LoVo (cell line): ENCODE measurements at regions not wholly inside any gene's neighbourhood (a gene's known extent, or its start where the extent isn't known, plus 50 kb on each side); places are given as distances from the start of the nearest gene placed in this dataset.
A peak's percentile ranks its signal among the peaks of the same experiment; 100 is the strongest.
"Not testable (repeated sequence)": the region's sequence is repeated elsewhere in the genome, so short reads cannot be mapped to it uniquely, and the experiment has no call there.

Source experiments
- DNase-seq: peaks from one replicate; pipeline ENCODE4 v3.0.0-alpha.2; 2016; ENCODE audit warnings: low spot score

DNA sequence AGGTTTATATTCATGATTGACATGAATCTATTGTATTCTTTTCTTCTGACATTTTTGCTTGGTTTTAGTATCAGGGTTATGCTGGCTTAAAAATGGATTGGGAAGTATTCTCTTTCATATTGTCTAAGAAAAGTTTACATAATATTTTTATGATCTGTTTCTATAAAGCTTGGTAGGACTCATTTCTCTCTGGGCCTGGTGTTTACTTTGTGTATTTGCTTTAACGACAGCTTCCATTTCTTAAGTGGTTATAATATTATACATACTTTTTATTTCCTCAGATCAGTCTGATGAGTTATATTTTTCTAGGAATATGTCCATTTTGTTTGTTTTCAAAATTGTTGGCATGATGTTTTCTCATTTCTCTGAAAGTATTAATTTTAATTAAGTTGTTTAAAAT lies 117.9 kb upstream of the IL12A start:
- no peak for DNase-seq

DNA sequence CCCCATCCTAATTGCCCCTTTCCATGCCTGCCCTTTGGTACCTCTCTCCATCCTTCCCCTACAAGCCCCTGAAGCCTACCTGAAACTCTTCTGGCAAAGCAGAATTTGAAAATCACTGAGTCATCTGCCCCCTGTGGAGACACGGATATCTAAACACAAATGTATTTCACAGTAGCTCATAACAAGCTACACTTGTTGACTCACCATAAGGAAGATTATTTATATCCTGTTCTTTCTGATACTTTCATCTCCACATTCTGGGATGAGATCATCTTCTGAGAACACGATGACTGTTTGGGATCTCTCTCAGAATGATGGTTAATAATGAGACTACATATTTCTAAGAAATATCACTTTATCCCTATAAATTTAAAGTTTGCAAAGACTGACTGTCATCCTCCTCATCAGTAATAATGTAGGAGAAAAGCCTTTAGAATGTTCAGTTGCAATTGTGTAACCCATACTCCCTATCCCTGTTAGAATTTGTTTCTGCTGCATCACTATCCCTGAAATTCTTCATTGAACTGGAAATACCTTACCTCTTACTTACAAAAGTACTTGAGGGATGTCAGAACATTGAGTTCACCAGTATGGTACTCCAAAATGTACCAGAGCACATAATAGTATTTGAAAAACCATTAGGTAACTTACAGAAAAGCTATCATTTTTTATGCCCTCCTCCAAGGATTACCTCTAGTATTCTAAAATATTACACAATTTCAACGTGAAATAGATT lies 116.1 kb upstream of the IL12A start:
- peak; percentile 80 for DNase-seq

DNA sequence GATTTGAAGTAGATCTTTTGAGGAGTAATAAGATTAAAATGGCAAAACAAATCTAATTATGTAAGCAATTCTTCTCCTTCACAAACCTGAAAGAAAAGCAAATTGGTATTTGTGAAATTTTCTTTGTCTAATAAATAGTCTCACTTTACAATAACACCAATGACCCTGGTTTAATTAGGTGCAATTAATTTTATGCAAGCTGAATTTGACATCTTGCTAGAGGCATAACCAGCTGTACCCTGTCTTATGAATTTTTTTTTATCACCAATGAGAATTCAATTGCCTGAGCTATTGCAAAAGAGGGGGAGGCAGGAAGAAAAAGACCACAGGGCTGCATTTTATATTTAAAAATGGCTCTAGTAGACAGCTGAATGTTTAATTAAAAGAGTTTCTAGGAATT lies 113.5 kb upstream of the IL12A start:
- no peak for DNase-seq

GRCh38 chr3:159877924-159878323 lies 110.7 kb upstream of the IL12A start:
- DNase-seq = no peak

DNA sequence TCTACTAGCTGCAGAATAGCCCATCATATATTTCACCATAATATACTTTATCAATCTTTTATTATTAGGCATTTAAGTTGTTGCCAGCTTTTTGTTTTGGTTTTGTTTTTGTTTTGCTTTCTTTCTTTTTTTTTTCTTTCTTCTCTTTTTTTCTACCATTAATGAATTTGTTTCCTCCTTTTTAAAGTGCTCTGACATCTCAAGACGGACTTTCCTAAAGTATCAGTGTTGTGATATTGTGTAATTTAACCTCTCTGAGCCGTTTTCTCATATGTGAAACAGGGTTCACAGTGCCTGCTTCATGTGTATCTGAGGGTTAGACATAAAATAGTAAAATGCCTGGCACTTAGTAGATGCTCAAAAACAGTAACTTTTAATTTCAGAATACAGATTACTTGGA lies 109.5 kb upstream of the IL12A start:
- DNase-seq = no peak

DNA sequence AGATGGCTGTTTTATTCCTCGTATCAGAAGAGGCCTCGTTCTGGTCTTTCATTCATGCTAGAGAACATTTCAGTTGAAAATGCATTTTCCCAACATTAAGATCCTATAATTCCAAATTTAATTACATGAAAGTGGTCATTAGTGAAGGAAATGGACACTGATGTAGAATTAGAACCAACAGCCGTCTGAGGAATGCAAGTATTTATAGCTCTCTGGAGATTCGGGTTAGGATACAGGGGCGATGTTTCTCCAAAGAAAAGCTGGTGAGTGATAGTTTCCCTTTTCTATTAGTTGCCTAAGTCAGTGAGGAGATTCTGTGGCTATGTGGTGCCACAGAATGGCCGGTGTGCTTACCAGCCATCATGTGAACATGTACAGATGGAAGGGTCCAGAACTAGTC lies 109.0 kb upstream of the IL12A start:
- no peak for DNase-seq

DNA sequence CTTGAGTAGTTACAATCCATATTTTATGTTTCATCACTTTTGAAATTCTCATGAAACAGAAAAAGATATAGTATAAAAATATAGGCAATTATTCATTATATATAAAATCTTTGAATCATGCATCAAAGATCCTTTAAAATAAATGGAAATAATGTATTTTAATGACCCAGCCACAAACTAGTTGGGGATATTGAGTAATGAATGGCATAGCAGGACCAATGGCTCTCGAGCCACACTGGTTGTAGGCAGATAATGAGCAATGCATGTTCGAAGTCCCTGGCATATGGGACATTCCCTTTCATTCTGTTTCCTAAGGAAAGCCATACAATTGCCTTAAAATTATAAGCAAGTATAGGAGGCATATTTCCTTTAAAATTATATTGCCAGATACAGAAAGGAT lies 107.4 kb upstream of the IL12A start:
- no peak for DNase-seq

GRCh38 chr3:159881828-159882309 lies 106.8 kb upstream of the IL12A start:
- no peak for DNase-seq

- no peak for DNase-seq
Observed at GRCh38 chr3:159882367-159882766, 106.3 kb upstream of the IL12A start.

DNA sequence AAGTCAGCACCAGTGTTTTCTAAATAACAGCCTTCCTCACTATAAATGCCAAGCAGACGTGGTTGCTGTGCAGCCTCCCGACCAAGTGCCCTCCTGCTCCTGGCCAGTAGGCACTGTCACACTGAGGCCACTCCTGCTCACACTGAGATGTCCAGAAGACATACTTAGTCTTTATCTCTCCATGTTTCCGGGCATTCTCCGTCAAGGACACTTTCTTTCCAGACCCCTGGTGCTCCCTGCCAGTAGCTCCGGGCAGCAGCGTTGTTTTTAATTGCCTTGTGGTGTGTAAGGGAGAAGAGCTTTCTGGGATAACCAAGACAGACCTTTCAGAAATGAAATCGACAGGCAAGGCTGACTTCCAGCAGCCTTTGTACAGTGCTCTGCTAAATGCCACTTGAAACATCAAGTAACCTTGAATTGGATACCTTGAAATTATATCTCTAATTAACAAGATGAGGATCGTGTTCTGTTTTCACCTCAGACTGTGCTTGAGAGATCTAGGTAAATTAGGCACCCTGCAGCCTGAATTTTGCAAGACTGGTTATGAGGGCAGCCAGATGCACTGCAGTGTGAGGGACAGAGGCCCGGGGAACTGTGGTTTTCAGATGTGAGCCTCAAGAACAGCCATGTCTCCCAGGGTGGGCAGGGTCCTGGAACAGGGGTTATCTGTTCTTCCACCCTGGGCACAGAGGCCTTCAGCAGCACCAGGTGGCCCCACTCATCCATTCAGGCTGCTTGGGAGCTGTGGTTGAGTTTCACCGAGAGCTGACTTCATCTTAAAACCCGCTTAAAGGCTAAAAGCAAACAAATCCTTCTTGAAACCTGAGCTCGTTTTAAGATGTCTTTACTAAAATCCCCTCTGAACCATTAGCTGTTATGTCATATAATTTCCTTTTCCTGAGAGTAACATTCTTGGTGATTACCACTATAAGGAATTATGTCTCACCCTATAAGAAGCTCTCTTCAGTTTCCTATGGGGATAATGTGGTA lies 105.5 kb upstream of the IL12A start:
- no peak for DNase-seq

GRCh38 chr3:159884661-159885402 lies 103.8 kb upstream of the IL12A start:
- DNase-seq = peak; percentile 36

GRCh38 chr3:159886050-159886449 lies 102.6 kb upstream of the IL12A start:
- DNase-seq = no peak

GRCh38 chr3:159886530-159886929 lies 102.1 kb upstream of the IL12A start:
- not testable (repeated sequence) for DNase-seq

GRCh38 chr3:159887168-159887567 lies 101.5 kb upstream of the IL12A start:
- DNase-seq = no peak

DNA sequence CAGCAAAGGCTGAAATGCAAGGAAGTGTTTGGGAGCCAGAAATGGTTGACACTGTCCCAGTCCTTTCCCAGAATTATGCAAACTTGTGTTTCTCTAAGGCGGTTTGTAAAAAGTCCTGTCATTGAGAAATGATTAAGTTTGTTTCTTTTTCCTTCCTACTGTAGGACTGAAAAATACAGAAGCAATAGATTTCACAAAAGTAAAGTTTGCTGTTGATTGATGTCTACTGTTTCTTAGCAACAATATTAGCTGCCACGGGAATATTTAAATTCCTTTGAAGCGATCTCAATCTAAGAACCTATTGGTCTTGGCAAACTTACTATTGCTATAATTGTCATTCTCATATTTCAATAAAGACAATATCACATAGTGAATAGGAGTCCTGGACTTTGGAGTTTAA lies 100.7 kb upstream of the IL12A start:
- DNase-seq = no peak

DNA sequence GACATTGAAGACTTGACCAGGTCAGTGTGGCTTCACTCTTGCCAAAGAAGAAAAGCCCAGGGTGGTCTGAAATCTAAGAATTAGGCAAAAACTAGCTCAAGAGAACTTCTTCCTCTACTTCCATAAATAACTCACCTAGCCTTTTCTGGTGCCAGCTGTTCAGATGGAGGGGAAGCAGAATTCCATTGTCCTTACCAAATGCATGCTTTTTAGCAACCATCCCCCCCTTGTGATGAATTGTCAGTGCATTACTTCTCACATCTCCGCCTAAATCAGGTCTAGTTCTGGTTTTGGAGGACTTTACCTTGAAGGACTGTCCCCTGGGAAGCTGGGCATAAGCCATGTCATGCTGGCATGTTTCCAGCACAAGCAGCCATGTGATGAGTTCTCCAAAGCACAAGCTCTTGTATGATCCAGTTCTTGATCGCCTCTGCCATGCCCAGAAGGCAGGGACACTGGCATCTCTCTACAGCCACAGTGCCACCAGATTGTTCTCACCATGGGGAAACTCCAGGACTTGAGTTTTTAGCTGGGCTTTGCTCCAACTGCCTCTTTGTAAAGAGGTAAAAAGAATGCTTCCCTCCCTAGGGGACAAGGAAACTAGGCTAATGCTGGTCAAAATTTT lies 96.4 kb upstream of the IL12A start:
- no peak for DNase-seq

DNA sequence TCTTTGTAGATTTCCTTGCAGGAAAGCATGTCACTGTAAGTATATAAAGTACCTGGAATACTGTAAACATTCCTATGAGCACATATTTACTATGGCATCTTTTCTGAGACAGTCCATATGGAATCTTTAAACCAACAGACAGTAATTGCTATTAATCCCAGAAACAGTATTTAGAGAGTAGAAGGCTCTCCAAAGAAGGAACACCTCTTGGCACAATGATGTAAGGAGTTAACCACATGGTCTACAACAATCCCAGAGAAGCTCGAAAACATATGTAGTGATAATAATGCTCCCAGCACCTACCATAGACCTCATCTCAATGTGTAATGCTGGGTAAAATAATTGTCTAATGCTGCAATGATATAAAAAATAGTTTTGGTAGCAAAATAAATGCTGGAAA lies 95.8 kb upstream of the IL12A start:
- DNase-seq = no peak

DNA sequence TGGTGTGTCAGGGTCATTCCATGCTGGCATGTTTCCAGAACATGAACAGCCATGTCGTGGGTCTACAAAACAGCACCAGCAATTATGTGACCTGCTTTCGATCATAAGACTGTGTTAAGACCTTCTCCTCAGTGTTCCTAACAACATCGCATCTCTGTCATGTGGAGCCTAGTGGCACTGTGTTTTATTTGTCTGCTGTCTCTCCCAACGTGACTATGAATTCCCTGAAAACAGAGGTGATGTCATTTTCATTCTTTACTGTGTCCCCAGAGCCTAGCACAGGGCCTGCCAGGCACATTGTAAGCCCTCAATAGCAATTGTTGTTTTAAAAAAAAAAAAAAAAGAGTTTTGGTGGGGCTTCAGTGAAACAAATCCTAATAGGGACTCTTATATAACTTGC lies 94.2 kb upstream of the IL12A start:
- no peak for DNase-seq

DNA sequence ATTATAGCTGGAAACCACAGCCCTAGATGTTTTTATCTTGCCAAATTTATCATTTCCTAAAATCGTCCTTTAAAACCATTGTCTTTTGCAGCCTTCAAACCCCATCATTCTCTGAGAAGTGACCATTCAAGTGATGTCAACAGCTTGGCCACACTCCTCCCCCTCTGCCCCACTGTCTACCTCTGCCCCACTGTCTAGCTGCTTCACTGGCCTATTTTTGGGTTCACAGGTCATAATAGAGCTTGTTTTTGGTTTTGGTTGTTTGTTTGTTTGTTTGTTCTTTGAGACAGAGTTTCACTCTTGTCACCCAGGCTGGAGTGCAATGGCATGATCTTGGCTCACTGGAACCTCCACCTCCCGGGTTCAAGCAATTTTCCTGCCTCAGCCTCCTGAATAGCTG lies 93.2 kb upstream of the IL12A start:
- DNase-seq = no peak

GRCh38 chr3:159896543-159896942 lies 92.1 kb upstream of the IL12A start:
- DNase-seq = no peak

DNA sequence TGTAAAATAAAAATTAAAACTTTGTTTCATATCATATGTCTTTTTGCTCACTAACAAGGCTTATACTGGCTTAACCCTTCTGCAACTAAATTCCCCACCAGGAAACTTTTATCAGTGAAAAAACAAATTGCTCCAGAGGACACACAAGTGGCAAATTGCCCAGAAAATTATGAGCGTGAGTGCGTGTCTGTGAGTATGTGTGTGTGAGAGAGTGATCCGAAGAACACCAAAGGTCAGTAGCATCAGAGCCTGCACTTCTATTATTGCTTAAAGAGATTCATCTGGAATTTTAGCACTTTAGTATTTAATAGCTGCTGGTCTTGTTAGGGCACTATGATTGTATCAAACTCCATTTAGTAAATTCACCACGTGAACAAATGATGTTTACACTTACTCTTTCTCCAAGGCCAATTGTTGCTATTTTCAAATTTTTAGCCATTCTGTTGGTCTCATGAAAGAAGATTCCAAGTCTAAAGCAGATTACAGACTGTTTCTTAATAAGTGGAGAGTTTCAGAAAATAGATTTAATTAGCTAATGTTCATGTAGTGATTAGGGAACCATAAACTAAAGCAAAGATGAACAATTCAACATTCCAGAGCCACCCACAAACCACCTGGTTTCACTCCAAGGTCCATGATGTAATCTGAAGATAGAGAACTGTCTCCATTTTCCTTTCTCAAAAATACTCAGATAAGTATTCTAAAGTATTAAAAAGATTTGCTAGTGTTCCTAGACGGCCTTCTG lies 91.1 kb upstream of the IL12A start:
- peak; percentile 5 for DNase-seq
